Smooth muscle cell (in vitro differentiated cells): ENCODE measurements at regions not wholly inside any gene's neighbourhood (a gene's known extent, or its start where the extent isn't known, plus 50 kb on each side); places are given as distances from the start of the nearest gene placed in this dataset.

Experiments used
- DNase-seq: peaks from one replicate; lab custom pipeline; 2025; ENCODE audit not compliant: unreplicated experiment; lab: John Stamatoyannopoulos, UW
- H2AFZ ChIP-seq: fragments of 200-600 bp; sonication (generic); 2 replicates; pipeline ENCODE4 v1.6.0; 2016; ENCODE audit warnings: antibody characterized with exemption, low read depth, mild to moderate bottlenecking
- H3F3A ChIP-seq: fragments of 200-600 bp; sonication (generic); 2 replicates; pipeline ENCODE4 v1.6.0; 2017; ENCODE audit warnings: antibody characterized with exemption, low read depth
- H3K27ac ChIP-seq: fragments of 200-600 bp; sonication (generic); 2 replicates; pipeline ENCODE4 v1.5.1; 2016; ENCODE audit warnings: low read depth, mild to moderate bottlenecking
- H3K27me3 ChIP-seq: fragments of 200-600 bp; sonication (generic); 2 replicates; pipeline ENCODE4 v1.6.1; 2016; ENCODE audit warnings: low read depth, mild to moderate bottlenecking
- H3K36me3 ChIP-seq: fragments of 200-600 bp; sonication (generic); 2 replicates; pipeline ENCODE4 v1.5.1; 2016; ENCODE audit warnings: low read depth
- H3K4me1 ChIP-seq: fragments of 200-600 bp; sonication (generic); 2 replicates; pipeline ENCODE4 v1.5.1; 2016; ENCODE audit warnings: low read depth
- H3K4me2 ChIP-seq: fragments of 200-600 bp; sonication (generic); 2 replicates; pipeline ENCODE4 v1.6.0; 2016; ENCODE audit warnings: mild to moderate bottlenecking
- H3K4me3 ChIP-seq: fragments of 200-600 bp; sonication (generic); 2 replicates; pipeline ENCODE4 v1.5.1; 2016; ENCODE audit warnings: mild to moderate bottlenecking
- H3K79me2 ChIP-seq: fragments of 200-600 bp; sonication (generic); 2 replicates; pipeline ENCODE4 v1.6.0; 2016; ENCODE audit warnings: low read depth, mild to moderate bottlenecking
- H3K9ac ChIP-seq: fragments of 200-600 bp; sonication (generic); 2 replicates; pipeline ENCODE4 v1.6.0; 2016; ENCODE audit warnings: low read depth
- H3K9me3 ChIP-seq: fragments of 200-600 bp; sonication (generic); replicated peaks from 2 replicates; pipeline ENCODE4 v1.5.1; 2016; ENCODE audit warnings: low read depth
- H4K20me1 ChIP-seq: fragments of 200-600 bp; sonication (generic); 2 replicates; pipeline ENCODE4 v1.6.0; 2016; ENCODE audit warnings: low read depth
- CTCF ChIP-seq: fragments of 200-600 bp; sonication (generic); IDR thresholded peaks from 2 replicates; pipeline ENCODE4 v1.5.1; 2017; ENCODE audit warnings: borderline replicate concordance, mild to moderate bottlenecking, antibody characterized with exemption; ENCODE audit not compliant: insufficient read depth, poor library complexity, severe bottlenecking
- WGBS: methylation state at CpG from one replicate; pipeline ENCODE4 v1.1.7; 2016; ENCODE audit warnings: low lambda C conversion rate; 5-methylcytosine and 5-hydroxymethylcytosine counted together

- DNase-seq = no peak
- Histone ChIP-seq H3K9ac (no peak overlapping the region), H3K27ac (no peak overlapping the region), H3K4me1 (peaks cover 22% of the 10 kb centered on the region), H2AFZ (no peak overlapping the region), H3K36me3 (no peaks in the 10 kb centered on the region), H3K79me2 (no peaks in the 10 kb centered on the region), H3F3A (no peaks in the 10 kb centered on the region), H4K20me1 (no peaks in the 10 kb centered on the region), H3K27me3 (no peaks in the 10 kb centered on the region), H3K4me3 (no peak overlapping the region), H3K9me3 (no peaks in the 10 kb centered on the region), H3K4me2 (no peak overlapping the region)
- WGBS = 91% methylated on average over 9 of the region's 9 CpGs
- no peak for TF ChIP-seq CTCF
These were observed 341.1 kb downstream of the ZSWIM6 start for GRCh38 chr5:61673007-61673735.

GRCh38 chr5:61674378-61674777 is 342.3 kb downstream of the ZSWIM6 start:
- no peaks in the 10 kb centered on the region for H4K20me1 ChIP-seq
- DNase-seq = no peak
- no peak overlapping the region for H3K4me2 ChIP-seq
- no peak for TF ChIP-seq CTCF
- no peak overlapping the region for H2AFZ ChIP-seq
- H3K4me3 ChIP-seq = no peak overlapping the region
- no peaks in the 10 kb centered on the region for H3K9me3 ChIP-seq
- no peaks in the 10 kb centered on the region for H3K79me2 ChIP-seq
- no peaks in the 10 kb centered on the region for H3K36me3 ChIP-seq
- H3K9ac ChIP-seq = no peak overlapping the region
- H3K27ac ChIP-seq = no peak overlapping the region
- H3K27me3 ChIP-seq = no peaks in the 10 kb centered on the region
- no peaks in the 10 kb centered on the region for H3F3A ChIP-seq
- H3K4me1 ChIP-seq = peaks cover 22% of the 10 kb centered on the region
- 84% methylated on average over 4 of the region's 4 CpGs for WGBS

GRCh38 chr5:61675015-61675692 is 343.1 kb downstream of the ZSWIM6 start:
- Histone ChIP-seq H2AFZ (no peak overlapping the region), H3K4me3 (no peak overlapping the region), H3K79me2 (no peaks in the 10 kb centered on the region), H3K9ac (no peak overlapping the region), H3K36me3 (no peaks in the 10 kb centered on the region), H3K9me3 (no peaks in the 10 kb centered on the region), H3F3A (no peaks in the 10 kb centered on the region), H3K27me3 (no peaks in the 10 kb centered on the region), H3K4me1 (peaks cover 22% of the 10 kb centered on the region), H4K20me1 (no peaks in the 10 kb centered on the region), H3K27ac (no peak overlapping the region), H3K4me2 (no peak overlapping the region)
- 88% methylated on average over 5 of the region's 5 CpGs for WGBS
- TF ChIP-seq CTCF = no peak
- no peak for DNase-seq
